GM23338 (cell line): ENCODE measurements at regions not wholly inside any gene's neighbourhood (a gene's known extent, or its start where the extent isn't known, plus 50 kb on each side); places are given as distances from the start of the nearest gene placed in this dataset.

ENCODE experiments used
- CREB1 ChIP-seq: fragments of 250-450 bp; sonication (Bioruptor Pico); IDR thresholded peaks from 2 replicates; pipeline ENCODE4 v1.5.0; 2020; ENCODE audit warnings: low read depth, mild to moderate bottlenecking, moderate library complexity
- EZH2 ChIP-seq: fragments of 200-600 bp; sonication (generic); IDR thresholded peaks from one replicate; pipeline ENCODE4 v1.8.0; 2017; ENCODE audit warnings: antibody characterized with exemption, mild to moderate bottlenecking, low read depth; ENCODE audit not compliant: unreplicated experiment
- EZH2phosphoT487 ChIP-seq: fragments of 200-600 bp; sonication (generic); IDR thresholded peaks from one replicate; pipeline ENCODE4 v1.8.1; 2018; ENCODE audit warnings: antibody characterized with exemption; ENCODE audit not compliant: unreplicated experiment
- JUNB ChIP-seq: IDR thresholded peaks from one replicate; pipeline ENCODE4 v1.6.1; 2016; ENCODE audit warnings: antibody characterized with exemption; ENCODE audit not compliant: unreplicated experiment
- NANOG ChIP-seq: IDR thresholded peaks from 2 replicates; pipeline ENCODE4 v1.6.1; 2016; ENCODE audit warnings: antibody characterized with exemption, borderline replicate concordance
- POLR2AphosphoS5 ChIP-seq: IDR thresholded peaks from 2 replicates; pipeline ENCODE4 v1.6.1; 2016; ENCODE audit warnings: antibody characterized with exemption, low read depth
- STAT1 ChIP-seq: IDR thresholded peaks from one replicate; pipeline ENCODE4 v1.6.1; 2016; ENCODE audit warnings: antibody characterized with exemption; ENCODE audit not compliant: unreplicated experiment
- ZNF114 ChIP-seq: fragments of 250-450 bp; sonication (Bioruptor Pico); IDR thresholded peaks from 2 replicates; pipeline ENCODE4 v1.5.0; 2020; ENCODE audit warnings: mild to moderate bottlenecking, moderate library complexity
- TF ChIP-seq, protein P1 (sequence below), 2 experiments: fragments of 200-600 bp in 1 of 2; sonication (generic) in 1 of 2; conservative IDR thresholded peaks; 2 replicates each; pipeline versions ENCODE4 v1.5.1 to v1.6.1; 2016 to 2017; ENCODE audit warnings: antibody characterized with exemption in 2 of 2, low read depth in 2 of 2, mild to moderate bottlenecking in 2 of 2, moderate library complexity in 1 of 2
- TF ChIP-seq, protein P2 (sequence below): IDR thresholded peaks from 2 replicates; pipeline ENCODE4 v1.6.1; 2016; ENCODE audit warnings: antibody characterized with exemption
- TF ChIP-seq, protein P3 (sequence below): IDR thresholded peaks from one replicate; pipeline ENCODE4 v1.6.1; 2018; ENCODE audit warnings: antibody characterized with exemption; ENCODE audit not compliant: unreplicated experiment
- TF ChIP-seq, protein P4 (sequence below): fragments of 250-450 bp; sonication (Bioruptor Pico); IDR thresholded peaks from 2 replicates; pipeline ENCODE4 v1.5.0; 2020; ENCODE audit warnings: mild to moderate bottlenecking, moderate library complexity

DNA sequence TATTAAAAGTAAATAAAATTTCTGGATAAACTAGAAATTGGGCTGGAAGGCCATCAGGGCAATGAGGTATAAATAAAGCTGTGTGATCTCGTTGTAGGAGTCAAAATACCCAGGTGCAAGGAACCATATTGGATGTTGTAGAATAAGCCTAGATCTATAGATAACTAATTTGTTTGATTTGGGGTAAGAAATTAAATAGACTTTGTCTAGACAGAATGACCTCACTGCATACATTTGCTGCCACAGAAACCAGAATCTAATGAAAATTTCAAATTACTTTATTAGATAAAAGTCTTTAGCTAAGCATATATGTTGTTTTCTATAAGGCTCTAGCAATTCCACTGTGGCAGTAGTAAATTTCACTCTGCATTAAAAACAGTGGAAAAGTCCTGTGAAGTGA lies 225.2 kb upstream of the ITGA1 start:
- TF ChIP-seq, protein P1, sequence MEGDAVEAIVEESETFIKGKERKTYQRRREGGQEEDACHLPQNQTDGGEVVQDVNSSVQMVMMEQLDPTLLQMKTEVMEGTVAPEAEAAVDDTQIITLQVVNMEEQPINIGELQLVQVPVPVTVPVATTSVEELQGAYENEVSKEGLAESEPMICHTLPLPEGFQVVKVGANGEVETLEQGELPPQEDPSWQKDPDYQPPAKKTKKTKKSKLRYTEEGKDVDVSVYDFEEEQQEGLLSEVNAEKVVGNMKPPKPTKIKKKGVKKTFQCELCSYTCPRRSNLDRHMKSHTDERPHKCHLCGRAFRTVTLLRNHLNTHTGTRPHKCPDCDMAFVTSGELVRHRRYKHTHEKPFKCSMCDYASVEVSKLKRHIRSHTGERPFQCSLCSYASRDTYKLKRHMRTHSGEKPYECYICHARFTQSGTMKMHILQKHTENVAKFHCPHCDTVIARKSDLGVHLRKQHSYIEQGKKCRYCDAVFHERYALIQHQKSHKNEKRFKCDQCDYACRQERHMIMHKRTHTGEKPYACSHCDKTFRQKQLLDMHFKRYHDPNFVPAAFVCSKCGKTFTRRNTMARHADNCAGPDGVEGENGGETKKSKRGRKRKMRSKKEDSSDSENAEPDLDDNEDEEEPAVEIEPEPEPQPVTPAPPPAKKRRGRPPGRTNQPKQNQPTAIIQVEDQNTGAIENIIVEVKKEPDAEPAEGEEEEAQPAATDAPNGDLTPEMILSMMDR (conservative IDR thresholded peaks at IDR 0.05; ENCODE audit: low read depth in 2 of 2), result no peak
- TF ChIP-seq EZH2phosphoT487 (no peak), EZH2 (no peak), POLR2AphosphoS5 (no peak), NANOG (no peak), STAT1 (no peak), JUNB (no peak), CREB1 (CRISPR knock-in tag) (no peak), ZNF114 (CRISPR knock-in tag) (no peak)
- TF ChIP-seq, protein P2, sequence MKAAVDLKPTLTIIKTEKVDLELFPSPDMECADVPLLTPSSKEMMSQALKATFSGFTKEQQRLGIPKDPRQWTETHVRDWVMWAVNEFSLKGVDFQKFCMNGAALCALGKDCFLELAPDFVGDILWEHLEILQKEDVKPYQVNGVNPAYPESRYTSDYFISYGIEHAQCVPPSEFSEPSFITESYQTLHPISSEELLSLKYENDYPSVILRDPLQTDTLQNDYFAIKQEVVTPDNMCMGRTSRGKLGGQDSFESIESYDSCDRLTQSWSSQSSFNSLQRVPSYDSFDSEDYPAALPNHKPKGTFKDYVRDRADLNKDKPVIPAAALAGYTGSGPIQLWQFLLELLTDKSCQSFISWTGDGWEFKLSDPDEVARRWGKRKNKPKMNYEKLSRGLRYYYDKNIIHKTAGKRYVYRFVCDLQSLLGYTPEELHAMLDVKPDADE, result no peak
- TF ChIP-seq, protein P3, sequence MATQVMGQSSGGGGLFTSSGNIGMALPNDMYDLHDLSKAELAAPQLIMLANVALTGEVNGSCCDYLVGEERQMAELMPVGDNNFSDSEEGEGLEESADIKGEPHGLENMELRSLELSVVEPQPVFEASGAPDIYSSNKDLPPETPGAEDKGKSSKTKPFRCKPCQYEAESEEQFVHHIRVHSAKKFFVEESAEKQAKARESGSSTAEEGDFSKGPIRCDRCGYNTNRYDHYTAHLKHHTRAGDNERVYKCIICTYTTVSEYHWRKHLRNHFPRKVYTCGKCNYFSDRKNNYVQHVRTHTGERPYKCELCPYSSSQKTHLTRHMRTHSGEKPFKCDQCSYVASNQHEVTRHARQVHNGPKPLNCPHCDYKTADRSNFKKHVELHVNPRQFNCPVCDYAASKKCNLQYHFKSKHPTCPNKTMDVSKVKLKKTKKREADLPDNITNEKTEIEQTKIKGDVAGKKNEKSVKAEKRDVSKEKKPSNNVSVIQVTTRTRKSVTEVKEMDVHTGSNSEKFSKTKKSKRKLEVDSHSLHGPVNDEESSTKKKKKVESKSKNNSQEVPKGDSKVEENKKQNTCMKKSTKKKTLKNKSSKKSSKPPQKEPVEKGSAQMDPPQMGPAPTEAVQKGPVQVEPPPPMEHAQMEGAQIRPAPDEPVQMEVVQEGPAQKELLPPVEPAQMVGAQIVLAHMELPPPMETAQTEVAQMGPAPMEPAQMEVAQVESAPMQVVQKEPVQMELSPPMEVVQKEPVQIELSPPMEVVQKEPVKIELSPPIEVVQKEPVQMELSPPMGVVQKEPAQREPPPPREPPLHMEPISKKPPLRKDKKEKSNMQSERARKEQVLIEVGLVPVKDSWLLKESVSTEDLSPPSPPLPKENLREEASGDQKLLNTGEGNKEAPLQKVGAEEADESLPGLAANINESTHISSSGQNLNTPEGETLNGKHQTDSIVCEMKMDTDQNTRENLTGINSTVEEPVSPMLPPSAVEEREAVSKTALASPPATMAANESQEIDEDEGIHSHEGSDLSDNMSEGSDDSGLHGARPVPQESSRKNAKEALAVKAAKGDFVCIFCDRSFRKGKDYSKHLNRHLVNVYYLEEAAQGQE, result no peak
- TF ChIP-seq, protein P4, sequence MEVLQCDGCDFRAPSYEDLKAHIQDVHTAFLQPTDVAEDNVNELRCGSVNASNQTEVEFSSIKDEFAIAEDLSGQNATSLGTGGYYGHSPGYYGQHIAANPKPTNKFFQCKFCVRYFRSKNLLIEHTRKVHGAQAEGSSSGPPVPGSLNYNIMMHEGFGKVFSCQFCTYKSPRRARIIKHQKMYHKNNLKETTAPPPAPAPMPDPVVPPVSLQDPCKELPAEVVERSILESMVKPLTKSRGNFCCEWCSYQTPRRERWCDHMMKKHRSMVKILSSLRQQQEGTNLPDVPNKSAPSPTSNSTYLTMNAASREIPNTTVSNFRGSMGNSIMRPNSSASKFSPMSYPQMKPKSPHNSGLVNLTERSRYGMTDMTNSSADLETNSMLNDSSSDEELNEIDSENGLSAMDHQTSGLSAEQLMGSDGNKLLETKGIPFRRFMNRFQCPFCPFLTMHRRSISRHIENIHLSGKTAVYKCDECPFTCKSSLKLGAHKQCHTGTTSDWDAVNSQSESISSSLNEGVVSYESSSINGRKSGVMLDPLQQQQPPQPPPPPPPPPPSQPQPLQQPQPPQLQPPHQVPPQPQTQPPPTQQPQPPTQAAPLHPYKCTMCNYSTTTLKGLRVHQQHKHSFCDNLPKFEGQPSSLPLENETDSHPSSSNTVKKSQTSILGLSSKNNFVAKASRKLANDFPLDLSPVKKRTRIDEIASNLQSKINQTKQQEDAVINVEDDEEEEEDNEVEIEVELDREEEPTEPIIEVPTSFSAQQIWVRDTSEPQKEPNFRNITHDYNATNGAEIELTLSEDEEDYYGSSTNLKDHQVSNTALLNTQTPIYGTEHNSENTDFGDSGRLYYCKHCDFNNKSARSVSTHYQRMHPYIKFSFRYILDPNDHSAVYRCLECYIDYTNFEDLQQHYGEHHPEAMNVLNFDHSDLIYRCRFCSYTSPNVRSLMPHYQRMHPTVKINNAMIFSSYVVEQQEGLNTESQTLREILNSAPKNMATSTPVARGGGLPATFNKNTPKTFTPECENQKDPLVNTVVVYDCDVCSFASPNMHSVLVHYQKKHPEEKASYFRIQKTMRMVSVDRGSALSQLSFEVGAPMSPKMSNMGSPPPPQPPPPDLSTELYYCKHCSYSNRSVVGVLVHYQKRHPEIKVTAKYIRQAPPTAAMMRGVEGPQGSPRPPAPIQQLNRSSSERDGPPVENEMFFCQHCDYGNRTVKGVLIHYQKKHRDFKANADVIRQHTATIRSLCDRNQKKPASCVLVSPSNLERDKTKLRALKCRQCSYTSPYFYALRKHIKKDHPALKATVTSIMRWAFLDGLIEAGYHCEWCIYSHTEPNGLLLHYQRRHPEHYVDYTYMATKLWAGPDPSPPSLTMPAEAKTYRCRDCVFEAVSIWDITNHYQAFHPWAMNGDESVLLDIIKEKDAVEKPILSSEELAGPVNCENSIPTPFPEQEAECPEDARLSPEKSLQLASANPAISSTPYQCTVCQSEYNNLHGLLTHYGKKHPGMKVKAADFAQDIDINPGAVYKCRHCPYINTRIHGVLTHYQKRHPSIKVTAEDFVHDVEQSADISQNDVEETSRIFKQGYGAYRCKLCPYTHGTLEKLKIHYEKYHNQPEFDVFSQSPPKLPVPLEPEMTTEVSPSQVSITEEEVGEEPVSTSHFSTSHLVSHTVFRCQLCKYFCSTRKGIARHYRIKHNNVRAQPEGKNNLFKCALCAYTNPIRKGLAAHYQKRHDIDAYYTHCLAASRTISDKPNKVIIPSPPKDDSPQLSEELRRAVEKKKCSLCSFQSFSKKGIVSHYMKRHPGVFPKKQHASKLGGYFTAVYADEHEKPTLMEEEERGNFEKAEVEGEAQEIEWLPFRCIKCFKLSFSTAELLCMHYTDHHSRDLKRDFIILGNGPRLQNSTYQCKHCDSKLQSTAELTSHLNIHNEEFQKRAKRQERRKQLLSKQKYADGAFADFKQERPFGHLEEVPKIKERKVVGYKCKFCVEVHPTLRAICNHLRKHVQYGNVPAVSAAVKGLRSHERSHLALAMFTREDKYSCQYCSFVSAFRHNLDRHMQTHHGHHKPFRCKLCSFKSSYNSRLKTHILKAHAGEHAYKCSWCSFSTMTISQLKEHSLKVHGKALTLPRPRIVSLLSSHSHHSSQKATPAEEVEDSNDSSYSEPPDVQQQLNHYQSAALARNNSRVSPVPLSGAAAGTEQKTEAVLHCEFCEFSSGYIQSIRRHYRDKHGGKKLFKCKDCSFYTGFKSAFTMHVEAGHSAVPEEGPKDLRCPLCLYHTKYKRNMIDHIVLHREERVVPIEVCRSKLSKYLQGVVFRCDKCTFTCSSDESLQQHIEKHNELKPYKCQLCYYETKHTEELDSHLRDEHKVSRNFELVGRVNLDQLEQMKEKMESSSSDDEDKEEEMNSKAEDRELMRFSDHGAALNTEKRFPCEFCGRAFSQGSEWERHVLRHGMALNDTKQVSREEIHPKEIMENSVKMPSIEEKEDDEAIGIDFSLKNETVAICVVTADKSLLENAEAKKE (CRISPR knock-in tag), result no peak
